Retinal pigment epithelial cell (primary cell): ENCODE measurements at regions not wholly inside any gene's neighbourhood (a gene's known extent, or its start where the extent isn't known, plus 50 kb on each side); places are given as distances from the start of the nearest gene placed in this dataset.

Experiments used
- DNase-seq: peaks from one replicate; pipeline ENCODE4 v3.0.0-alpha.2; 2010; ENCODE audit warnings: low read depth
- H3K4me3 ChIP-seq: 2 replicates; pipeline ENCODE4 v1.5.1; 2011; ENCODE audit warnings: mild to moderate bottlenecking, low read length, control low read depth, moderate library complexity
- CTCF ChIP-seq: conservative IDR thresholded peaks from 2 replicates; pipeline ENCODE4 v1.5.1; 2011; ENCODE audit warnings: low read depth, low read length, control low read depth, inconsistent platforms

DNA sequence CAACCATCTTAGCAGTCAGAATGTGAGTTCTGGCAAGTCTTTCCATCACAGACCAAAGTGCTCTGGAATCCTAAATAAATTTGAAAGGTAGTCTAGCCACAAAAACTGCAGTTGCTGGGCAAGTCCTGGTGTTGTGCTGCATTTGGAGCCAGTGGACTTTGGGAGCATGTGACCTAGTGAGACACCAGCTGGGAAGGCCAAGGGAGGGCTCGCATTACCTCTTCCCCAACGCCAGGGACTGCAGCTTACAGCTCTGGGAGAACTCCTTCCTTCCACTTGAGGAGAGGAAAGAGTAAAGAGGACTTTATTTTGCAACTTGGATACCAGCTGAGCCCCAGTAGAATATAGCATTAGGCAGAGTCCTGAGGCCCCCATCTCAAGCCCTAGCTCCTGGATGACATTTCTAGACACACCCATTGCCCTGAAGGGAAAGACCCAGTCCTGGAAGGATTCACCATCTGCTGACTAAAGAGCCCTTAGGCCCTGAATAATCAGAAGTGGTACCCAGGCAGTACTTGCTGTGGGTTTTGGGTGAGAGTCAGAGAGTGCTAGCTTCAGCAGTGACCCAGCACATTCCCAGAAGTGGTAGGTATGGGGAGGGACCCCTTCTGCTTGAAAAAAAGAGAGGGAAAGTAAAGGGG lies 190.7 kb downstream of the NUF2 start:
- DNase-seq, result no peak
- TF ChIP-seq CTCF, result no peak
- H3K4me3 ChIP-seq, result no peak overlapping the region

DNA sequence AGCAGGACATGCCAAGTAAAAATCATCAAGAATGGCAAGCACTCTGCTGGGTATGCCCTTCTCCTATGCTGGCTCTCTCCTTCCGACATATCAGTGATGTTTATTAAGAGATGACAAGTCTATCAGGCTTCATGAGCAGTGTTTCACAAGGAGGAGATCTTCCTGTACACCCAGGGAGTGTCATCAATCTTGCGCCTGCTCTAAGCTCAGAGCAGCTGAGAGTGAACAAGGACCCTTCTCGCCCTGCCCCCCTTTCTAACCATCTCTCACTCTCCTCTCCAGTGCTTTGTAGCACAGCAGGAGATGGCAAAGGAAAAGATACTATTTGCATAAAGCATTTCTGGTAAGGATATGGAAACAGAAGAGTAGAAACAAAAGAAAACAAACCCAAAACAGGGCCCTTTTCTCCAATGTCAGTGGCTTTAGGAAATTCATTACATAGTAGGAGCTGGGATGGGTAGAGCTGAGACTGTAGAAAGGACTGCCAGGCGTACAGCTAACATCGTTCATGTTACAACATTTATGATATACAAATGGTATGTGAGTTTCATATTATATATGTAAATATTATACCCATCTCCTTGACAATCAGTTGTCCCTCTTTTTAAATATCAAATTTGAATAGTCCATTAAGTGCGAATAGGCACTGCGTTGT lies 201.7 kb downstream of the NUF2 start:
- DNase-seq, result no peak
- TF ChIP-seq CTCF, result no peak
- no peak overlapping the region for H3K4me3 ChIP-seq

GRCh38 chr1:163528710-163529348 lies 207.1 kb downstream of the NUF2 start:
- DNase-seq, result no peak
- H3K4me3 ChIP-seq, result no peak overlapping the region
- peak; percentile 72 for TF ChIP-seq CTCF

DNA sequence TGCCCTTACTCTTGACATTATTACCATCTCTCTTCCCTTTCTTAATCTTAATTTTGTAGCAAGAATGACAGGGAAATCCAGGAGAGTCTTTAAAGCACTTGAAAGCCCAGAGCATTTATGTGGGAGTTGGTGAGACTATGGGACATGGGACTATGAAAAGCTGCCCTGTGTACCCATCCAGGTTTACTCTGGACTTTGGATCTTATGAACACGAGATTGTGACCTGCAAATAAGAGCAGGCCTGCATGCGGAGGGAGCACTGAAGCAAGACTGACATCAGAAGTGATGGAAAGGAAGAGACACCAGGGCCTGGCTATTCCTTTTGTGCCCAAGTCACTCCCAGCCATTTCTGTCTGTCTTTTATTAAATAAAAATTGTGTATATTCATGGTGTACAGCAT lies 209.6 kb downstream of the NUF2 start:
- TF ChIP-seq CTCF, result no peak
- H3K4me3 ChIP-seq, result no peak overlapping the region
- DNase-seq, result no peak

DNA sequence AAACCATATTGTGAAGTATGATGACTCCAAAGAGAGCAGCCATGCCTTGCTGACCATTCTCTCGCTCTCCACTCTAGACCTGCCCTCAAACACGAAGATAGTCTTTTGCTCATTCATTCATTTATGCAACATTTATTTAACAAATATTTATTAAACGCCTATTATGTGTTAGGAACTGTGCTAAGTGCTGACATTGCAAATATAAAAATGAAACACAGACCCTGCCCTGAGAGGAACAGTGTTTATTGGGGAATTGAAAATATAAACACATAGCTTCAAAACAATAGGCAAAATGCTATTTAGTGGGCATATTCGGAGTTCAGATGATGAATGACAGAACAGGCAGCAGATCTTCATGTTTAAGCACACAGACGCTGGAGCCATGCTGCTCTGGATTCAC lies 213.6 kb downstream of the NUF2 start:
- no peak for TF ChIP-seq CTCF
- no peak overlapping the region for H3K4me3 ChIP-seq
- no peak for DNase-seq

- peak; percentile 46 for TF ChIP-seq CTCF
- H3K4me3 ChIP-seq, result no peak overlapping the region
- DNase-seq, result peak; percentile 11
Measured at GRCh38 chr1:163535807-163536206, 214.1 kb downstream of the NUF2 start.

GRCh38 chr1:163537809-163538208 lies 216.1 kb downstream of the NUF2 start:
- TF ChIP-seq CTCF, result no peak
- no peak overlapping the region for H3K4me3 ChIP-seq

More at GRCh38 chr1:163537809-163538208, 216.1 kb downstream of the NUF2 start:
- peak; percentile 54 for DNase-seq
